ENCODE measurements at regions not wholly inside any gene's neighbourhood (a gene's known extent, or its start where the extent isn't known, plus 50 kb on each side); places are given as distances from the start of the nearest gene placed in this dataset.

- BruUV-seq (replicated peaks) = no TSS peak
- no peak for ATAC-seq
Observed at GRCh38 chr6:112568066-112568465, 220.9 kb downstream of the RFPL4B start.

GRCh38 chr6:112571488-112572270 is 224.5 kb downstream of the RFPL4B start:
- no peak for TF ChIP-seq SIN3A (IDR thresholded peaks at IDR 0.05; ENCODE audit: borderline replicate concordance, insufficient read depth, low read depth, low read length)
- no peak for TF ChIP-seq REST (IDR thresholded peaks at IDR 0.05; ENCODE audit: insufficient read depth in 1 of 2, low read depth in 2 of 2, low read length in 1 of 2)
- TF ChIP-seq TCF7L2 (IDR thresholded peaks at IDR 0.05; ENCODE audit: low read depth, low read length) = no peak
- no peak for TF ChIP-seq POLR2AphosphoS5 (IDR thresholded peaks at IDR 0.05; ENCODE audit: low read depth, low read length)
- no peaks in the 10 kb centered on the region for H3K36me3 ChIP-seq (ENCODE audit: control insufficient read depth, insufficient read depth, low read length)
- no peak overlapping the region for H3K4me3 ChIP-seq (ENCODE audit: low read depth in 2 of 2, low read length in 2 of 2)
- no peak overlapping the region; the same call in 1 of the 2 replicates for H3K27ac ChIP-seq (ENCODE audit: low read length)
- intact Hi-C loops (cut with micrococcal nuclease; ENCODE audit: unreplicated experiment) = no loop called here
- ChIA-PET POLR2A (no interaction called here), CTCF (no interaction called here)
- BruUV-seq (replicated peaks) = no TSS peak
- ATAC-seq = no peak
- H3K9me3 ChIP-seq (ENCODE audit: control insufficient read depth, insufficient read depth, low read depth, low read length) = no peaks in the 10 kb centered on the region
- no peaks in the 10 kb centered on the region for H3K27me3 ChIP-seq (ENCODE audit: control insufficient read depth, insufficient read depth, low read length)
- H3K4me1 ChIP-seq (ENCODE audit: control insufficient read depth, insufficient read depth, low read length) = no peaks in the 10 kb centered on the region
- in situ Hi-C loops (cut with HindIII; ENCODE audit: low pct_unique_long_range_greater_than_20kb, low sequenced_read_pairs) = no loop called here
- DNase-seq (ENCODE audit: low read depth, low spot score) = no peak

More at GRCh38 chr6:112568066-112568465, 220.9 kb downstream of the RFPL4B start:
- DNase-seq (ENCODE audit: low read depth, low spot score) = no peak
- intact Hi-C loops (cut with micrococcal nuclease; ENCODE audit: unreplicated experiment) (no loop called here), in situ Hi-C loops (cut with HindIII; ENCODE audit: low pct_unique_long_range_greater_than_20kb, low sequenced_read_pairs) (no loop called here)
- H3K4me3 ChIP-seq (ENCODE audit: low read depth in 2 of 2, low read length in 2 of 2) = no peak overlapping the region
- CTCF ChIA-PET = interaction anchor here (0.6 kb wide), 1 partner anchor 1198 kb away, joined by 3 read pairs; no protein-coding TSS in a partner anchor
- TF ChIP-seq REST (IDR thresholded peaks at IDR 0.05; ENCODE audit: insufficient read depth in 1 of 2, low read depth in 2 of 2, low read length in 1 of 2) = no peak
- TF ChIP-seq CTCF (IDR thresholded peaks at IDR 0.05) = no peak
- no peaks in the 10 kb centered on the region for H3K27me3 ChIP-seq (ENCODE audit: control insufficient read depth, insufficient read depth, low read length)
- H3K9me3 ChIP-seq (ENCODE audit: control insufficient read depth, insufficient read depth, low read depth, low read length) = no peaks in the 10 kb centered on the region
- POLR2A ChIA-PET = no interaction called here
- no peaks in the 10 kb centered on the region for H3K36me3 ChIP-seq (ENCODE audit: control insufficient read depth, insufficient read depth, low read length)
- no peaks in the 10 kb centered on the region for H3K4me1 ChIP-seq (ENCODE audit: control insufficient read depth, insufficient read depth, low read length)
- no peak overlapping the region for H3K27ac ChIP-seq (ENCODE audit: low read length)
